Psoas muscle (tissue), 7 donors: ENCODE measurements at regions not wholly inside any gene's neighbourhood (a gene's known extent, or its start where the extent isn't known, plus 50 kb on each side); places are given as distances from the start of the nearest gene placed in this dataset.

Source experiments
- ATAC-seq, 4 donors: fragments of 200-7000 bp; cut with Tn5 transposase; one replicate each; pipeline ENCODE4 v1.9.1; 2020; ENCODE audit warnings: moderate library complexity in 3 of 4, mild to moderate bottlenecking in 2 of 4
- DNase-seq, 2 donors: peaks; one replicate each; pipeline ENCODE4 v3.0.0-alpha.2; 2020
- H3K27ac ChIP-seq: fragments of 200-600 bp; one replicate; pipeline ENCODE4 v1.8.0; 2022
- H3K27me3 ChIP-seq, 3 donors: fragments of 200-600 bp in 1 of 3; one replicate each; pipeline versions ENCODE4 v1.6.1 to v1.8.0; 2013 to 2022; ENCODE audit warnings: low read length in 2 of 3, mild to moderate bottlenecking in 2 of 3, moderate library complexity in 1 of 3; ENCODE audit not compliant: insufficient read depth in 3 of 3
- H3K36me3 ChIP-seq, 2 donors: fragments of 200-600 bp in 1 of 2; one replicate each; pipeline versions ENCODE4 v1.6.1 to v1.8.0; 2013 to 2022; ENCODE audit warnings: low read depth in 1 of 2, mild to moderate bottlenecking in 1 of 2, moderate library complexity in 1 of 2; ENCODE audit not compliant: insufficient read depth in 1 of 2
- H3K4me1 ChIP-seq: fragments of 200-600 bp; one replicate; pipeline ENCODE4 v1.8.0; 2022
- H3K4me3 ChIP-seq: fragments of 200-600 bp; one replicate; pipeline ENCODE4 v1.8.0; 2022; ENCODE audit warnings: mild to moderate bottlenecking
- H3K9me3 ChIP-seq: fragments of 200-600 bp; one replicate; pipeline ENCODE4 v1.8.0; 2022
- WGBS, 3 donors: extraction: QIAGEN DNeasy Blood & Tissue Kit; methylation state at CpG; one replicate each; pipeline versions ENCODE4 v1.1.6 to v1.1.7; 2013; 5-methylcytosine and 5-hydroxymethylcytosine counted together
- intact Hi-C, 2 donors: fragments of 100-400 bp; cut with DNase I; formaldehyde crosslinking; loops; one replicate each; pipeline versions ENCODE4 v1.11.0 to v1.14.2; 2022
- TF ChIP-seq, protein P1 (sequence below): fragments of 200-600 bp; IDR thresholded peaks from one replicate; pipeline ENCODE4 v1.8.0; 2022; ENCODE audit warnings: antibody characterized with exemption
- donor health status: healthy with polysubstance abuse.
- donor health status: DM: no; HTN: no; CAD: no; lungs with moderate emphysema.
- donor health status: Bipolar disorder and iron deficiency.
- donor health status: healthy.
- donor health status: DM: yes; HTN: yes; CAD: no.
- donor health status: DM: no; HTN: no; CAD: no.
- donor health status: DM: yes; HTN: yes; CAD: no.

DNA sequence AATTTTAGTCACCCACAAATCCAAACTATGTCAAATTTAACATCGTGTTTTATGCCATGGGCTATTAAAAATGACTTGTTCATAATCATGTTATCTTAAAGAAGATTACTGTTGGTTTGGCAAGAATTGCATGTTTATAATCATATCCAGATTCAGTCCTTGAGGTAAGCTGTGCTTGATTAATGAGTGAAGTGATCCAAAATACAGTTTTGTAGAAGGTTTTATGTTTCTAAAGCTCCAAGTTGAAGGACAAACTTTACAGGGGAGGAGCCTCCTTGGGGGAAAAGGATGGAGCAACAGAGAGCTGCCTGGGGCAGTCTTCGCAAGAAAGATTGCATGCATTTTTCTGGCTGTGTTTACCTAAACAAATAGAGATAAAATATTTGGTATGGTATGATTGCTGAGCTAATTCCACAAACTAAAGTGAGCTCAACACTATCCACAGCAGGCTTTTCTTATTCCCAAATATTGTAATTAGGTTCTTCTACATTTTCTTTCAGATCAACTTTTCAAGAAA lies 189.5 kb upstream of the TYRP1 start:
- Histone ChIP-seq H3K9me3 (no peaks in the 10 kb centered on the region), H3K27ac (no peak overlapping the region), H3K4me1 (no peaks in the 10 kb centered on the region), H3K4me3 (no peak overlapping the region), H3K36me3 (no peaks in the 10 kb centered on the region), H3K27me3 (no peaks in the 10 kb centered on the region)
- TF ChIP-seq, protein P1, sequence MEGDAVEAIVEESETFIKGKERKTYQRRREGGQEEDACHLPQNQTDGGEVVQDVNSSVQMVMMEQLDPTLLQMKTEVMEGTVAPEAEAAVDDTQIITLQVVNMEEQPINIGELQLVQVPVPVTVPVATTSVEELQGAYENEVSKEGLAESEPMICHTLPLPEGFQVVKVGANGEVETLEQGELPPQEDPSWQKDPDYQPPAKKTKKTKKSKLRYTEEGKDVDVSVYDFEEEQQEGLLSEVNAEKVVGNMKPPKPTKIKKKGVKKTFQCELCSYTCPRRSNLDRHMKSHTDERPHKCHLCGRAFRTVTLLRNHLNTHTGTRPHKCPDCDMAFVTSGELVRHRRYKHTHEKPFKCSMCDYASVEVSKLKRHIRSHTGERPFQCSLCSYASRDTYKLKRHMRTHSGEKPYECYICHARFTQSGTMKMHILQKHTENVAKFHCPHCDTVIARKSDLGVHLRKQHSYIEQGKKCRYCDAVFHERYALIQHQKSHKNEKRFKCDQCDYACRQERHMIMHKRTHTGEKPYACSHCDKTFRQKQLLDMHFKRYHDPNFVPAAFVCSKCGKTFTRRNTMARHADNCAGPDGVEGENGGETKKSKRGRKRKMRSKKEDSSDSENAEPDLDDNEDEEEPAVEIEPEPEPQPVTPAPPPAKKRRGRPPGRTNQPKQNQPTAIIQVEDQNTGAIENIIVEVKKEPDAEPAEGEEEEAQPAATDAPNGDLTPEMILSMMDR: no peak
- ATAC-seq (no peak), DNase-seq (no peak)
- 54 to 65% (median 57%) methylated on average over 2 of the region's 2 CpGs for WGBS, 3 donors
- intact Hi-C loops: no loop called here

DNA sequence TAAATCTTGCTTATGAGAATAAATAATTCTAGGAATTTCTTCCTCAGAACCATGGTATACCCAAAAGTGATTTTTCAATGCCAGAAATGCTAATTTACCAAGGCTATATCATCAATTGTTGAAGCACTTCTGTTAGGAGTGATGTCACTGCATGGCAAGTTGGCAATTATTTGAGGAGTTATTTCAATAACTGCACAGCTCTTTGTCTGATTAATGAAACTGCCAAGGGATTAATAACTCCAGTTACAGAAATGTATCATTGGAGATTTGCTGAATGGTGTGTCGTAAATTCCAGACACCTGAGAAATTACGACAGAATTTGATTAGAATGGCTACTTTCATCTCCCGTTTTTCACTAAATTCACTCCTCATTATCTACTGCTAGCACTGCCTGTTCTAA lies 182.6 kb upstream of the TYRP1 start:
- H3K27me3 ChIP-seq: peaks cover 0 to 4% (median 0%) of the 10 kb centered on the region in 3 donors
- no peaks in the 10 kb centered on the region for H3K36me3 ChIP-seq
- H3K4me1 ChIP-seq: no peaks in the 10 kb centered on the region
- intact Hi-C loops: no loop called here
- H3K4me3 ChIP-seq: no peak overlapping the region
- H3K9me3 ChIP-seq: no peaks in the 10 kb centered on the region
- TF ChIP-seq, protein P1: no peak
- ATAC-seq (no peak), DNase-seq (no peak)
- no peak overlapping the region for H3K27ac ChIP-seq
- 49 to 72% (median 53%) methylated on average over 3 of the region's 3 CpGs for WGBS, 3 donors

DNA sequence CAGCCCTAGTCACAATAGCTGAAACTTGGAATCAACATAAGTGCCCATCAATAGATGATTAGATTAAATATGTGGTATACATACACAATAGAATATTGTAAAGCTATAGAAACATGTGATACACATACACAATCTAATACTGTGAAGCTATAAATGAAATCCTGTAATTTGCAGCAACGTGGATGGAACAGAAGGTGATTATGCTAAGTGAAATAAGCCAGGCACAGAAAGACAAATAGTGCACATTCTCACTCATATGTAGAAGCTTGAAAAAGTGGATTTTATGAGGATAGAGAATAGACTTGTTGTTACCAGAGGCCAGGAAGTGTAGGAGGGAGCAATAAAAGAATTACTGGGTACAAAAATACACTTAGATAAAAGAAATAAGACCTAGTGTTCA lies 181.5 kb upstream of the TYRP1 start:
- no peak overlapping the region for H3K27ac ChIP-seq
- DNase-seq (no peak), ATAC-seq (no peak)
- intact Hi-C loops: no loop called here
- WGBS, 3 donors: 44 to 58% (median 49%) methylated on average over 1 of the region's 1 CpG
- H3K36me3 ChIP-seq: no peaks in the 10 kb centered on the region
- no peaks in the 10 kb centered on the region for H3K4me1 ChIP-seq
- TF ChIP-seq, protein P1: no peak
- peaks cover 0 to 4% (median 0%) of the 10 kb centered on the region in 3 donors for H3K27me3 ChIP-seq
- no peak overlapping the region for H3K4me3 ChIP-seq
- no peaks in the 10 kb centered on the region for H3K9me3 ChIP-seq

DNA sequence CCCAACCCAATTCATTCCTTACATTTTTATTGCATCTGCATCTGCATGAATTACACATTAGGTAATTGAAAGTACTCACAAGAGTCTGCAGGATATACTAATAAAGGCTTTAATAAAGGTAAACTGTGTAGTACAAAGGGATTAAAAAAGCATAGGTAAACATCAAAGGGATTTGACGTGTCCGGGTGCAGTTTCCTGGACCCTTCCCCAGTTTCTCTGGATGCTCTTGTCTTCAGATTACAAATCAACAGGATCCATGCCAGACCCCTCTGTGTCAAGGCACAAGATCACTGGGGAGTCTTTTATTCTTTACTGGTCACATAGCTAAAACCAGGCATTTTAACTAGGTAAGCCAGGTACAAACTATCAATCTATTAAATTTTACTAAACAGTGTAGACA lies 177.2 kb upstream of the TYRP1 start:
- no peaks in the 10 kb centered on the region for H3K9me3 ChIP-seq
- H3K27ac ChIP-seq: no peak overlapping the region
- intact Hi-C loops: no loop called here
- TF ChIP-seq, protein P1: no peak
- peaks cover 0 to 4% (median 0%) of the 10 kb centered on the region in 3 donors for H3K27me3 ChIP-seq
- no peak for ATAC-seq
- WGBS, 3 donors: 54 to 67% (median 58%) methylated on average over 2 of the region's 2 CpGs
- no peak for DNase-seq
- H3K4me3 ChIP-seq: no peak overlapping the region
- no peaks in the 10 kb centered on the region for H3K4me1 ChIP-seq
- H3K36me3 ChIP-seq: no peaks in the 10 kb centered on the region

DNA sequence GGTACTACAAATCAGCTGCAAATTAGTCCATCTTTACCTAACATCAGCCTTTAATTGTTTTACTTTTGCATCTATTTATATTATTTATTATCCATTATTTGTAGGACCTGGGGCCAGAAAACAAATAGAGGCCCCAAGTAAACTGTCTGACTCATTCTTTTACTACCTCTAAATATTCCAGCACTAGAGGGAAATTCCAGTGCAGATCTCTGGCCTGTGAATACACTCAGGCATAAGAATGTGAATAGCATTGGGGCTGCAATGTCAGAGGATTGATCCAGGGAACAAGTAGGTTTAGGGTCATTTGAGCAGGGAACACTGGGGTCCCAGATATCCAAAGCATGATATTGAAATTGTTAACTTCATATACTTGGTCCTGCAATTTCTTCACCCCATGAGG lies 176.6 kb upstream of the TYRP1 start:
- Histone ChIP-seq H3K27ac (no peak overlapping the region), H3K36me3 (no peaks in the 10 kb centered on the region), H3K27me3 (peaks cover 0 to 4% (median 0%) of the 10 kb centered on the region in 3 donors), H3K9me3 (no peaks in the 10 kb centered on the region), H3K4me3 (no peak overlapping the region), H3K4me1 (no peaks in the 10 kb centered on the region)
- no peak for ATAC-seq
- intact Hi-C loops: no loop called here
- TF ChIP-seq, protein P1: no peak
- no peak for DNase-seq
